PC-3 (cell line): ENCODE measurements at regions not wholly inside any gene's neighbourhood (a gene's known extent, or its start where the extent isn't known, plus 50 kb on each side); places are given as distances from the start of the nearest gene placed in this dataset.

ENCODE experiments used
- EZH2 ChIP-seq: fragments of 300-600 bp; sonication (generic); IDR thresholded peaks from one replicate; pipeline ENCODE4 v1.6.1; 2017; ENCODE audit warnings: antibody characterized with exemption, mild to moderate bottlenecking, low read length; ENCODE audit not compliant: unreplicated experiment
- EZH2phosphoT487 ChIP-seq: fragments of 300-600 bp; sonication (generic); IDR thresholded peaks from 2 replicates; pipeline ENCODE4 v1.6.1; 2018; ENCODE audit warnings: mild to moderate bottlenecking, antibody characterized with exemption, low read length, borderline replicate concordance
- TF ChIP-seq, protein P1 (sequence below): fragments of 300-600 bp; sonication (generic); conservative IDR thresholded peaks from 2 replicates; pipeline ENCODE4 v1.5.1; 2017; ENCODE audit warnings: antibody characterized with exemption, low read depth, mild to moderate bottlenecking, low read length

DNA sequence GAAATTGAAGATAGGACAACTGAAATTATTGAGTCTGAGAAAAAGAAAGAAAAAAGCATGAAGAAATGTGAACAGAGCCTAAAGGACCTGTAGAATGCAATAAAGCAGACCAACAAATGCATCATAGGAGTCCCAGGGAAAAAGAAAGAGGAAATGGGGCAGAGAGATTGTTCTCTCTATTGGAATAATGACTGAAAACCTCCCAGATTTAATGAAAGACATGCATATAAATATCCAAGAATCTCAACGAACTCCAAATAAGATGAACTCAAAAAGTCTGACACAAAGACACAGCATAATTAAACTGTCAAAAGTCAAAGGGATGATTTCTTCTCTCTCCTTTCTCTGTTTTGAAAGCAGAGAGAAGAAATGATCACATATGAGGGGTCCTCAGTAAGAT is 124.7 kb downstream of the MEX3B start:
- TF ChIP-seq, protein P1, sequence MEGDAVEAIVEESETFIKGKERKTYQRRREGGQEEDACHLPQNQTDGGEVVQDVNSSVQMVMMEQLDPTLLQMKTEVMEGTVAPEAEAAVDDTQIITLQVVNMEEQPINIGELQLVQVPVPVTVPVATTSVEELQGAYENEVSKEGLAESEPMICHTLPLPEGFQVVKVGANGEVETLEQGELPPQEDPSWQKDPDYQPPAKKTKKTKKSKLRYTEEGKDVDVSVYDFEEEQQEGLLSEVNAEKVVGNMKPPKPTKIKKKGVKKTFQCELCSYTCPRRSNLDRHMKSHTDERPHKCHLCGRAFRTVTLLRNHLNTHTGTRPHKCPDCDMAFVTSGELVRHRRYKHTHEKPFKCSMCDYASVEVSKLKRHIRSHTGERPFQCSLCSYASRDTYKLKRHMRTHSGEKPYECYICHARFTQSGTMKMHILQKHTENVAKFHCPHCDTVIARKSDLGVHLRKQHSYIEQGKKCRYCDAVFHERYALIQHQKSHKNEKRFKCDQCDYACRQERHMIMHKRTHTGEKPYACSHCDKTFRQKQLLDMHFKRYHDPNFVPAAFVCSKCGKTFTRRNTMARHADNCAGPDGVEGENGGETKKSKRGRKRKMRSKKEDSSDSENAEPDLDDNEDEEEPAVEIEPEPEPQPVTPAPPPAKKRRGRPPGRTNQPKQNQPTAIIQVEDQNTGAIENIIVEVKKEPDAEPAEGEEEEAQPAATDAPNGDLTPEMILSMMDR = no peak
- no peak for TF ChIP-seq EZH2
- TF ChIP-seq EZH2phosphoT487 = no peak
